Endothelial cell of hepatic sinusoid (primary cell): ENCODE measurements at regions not wholly inside any gene's neighbourhood (a gene's known extent, or its start where the extent isn't known, plus 50 kb on each side); places are given as distances from the start of the nearest gene placed in this dataset.

Experiments
- in situ Hi-C: cut with HindIII; loops from 2 replicates; pipeline ENCODE4 v1.10.0; 2017; ENCODE audit warnings: low sequenced_read_pairs

- in situ Hi-C loops: no loop called here
Observed at GRCh38 chr3:147924755-147925154, 515.6 kb downstream of the ZIC1 start.

GRCh38 chr3:147925272-147925671, 516.1 kb downstream of the ZIC1 start:
- in situ Hi-C loops: no loop called here

GRCh38 chr3:147930232-147930807, 521.2 kb downstream of the ZIC1 start:
- in situ Hi-C loops: no loop called here

DNA sequence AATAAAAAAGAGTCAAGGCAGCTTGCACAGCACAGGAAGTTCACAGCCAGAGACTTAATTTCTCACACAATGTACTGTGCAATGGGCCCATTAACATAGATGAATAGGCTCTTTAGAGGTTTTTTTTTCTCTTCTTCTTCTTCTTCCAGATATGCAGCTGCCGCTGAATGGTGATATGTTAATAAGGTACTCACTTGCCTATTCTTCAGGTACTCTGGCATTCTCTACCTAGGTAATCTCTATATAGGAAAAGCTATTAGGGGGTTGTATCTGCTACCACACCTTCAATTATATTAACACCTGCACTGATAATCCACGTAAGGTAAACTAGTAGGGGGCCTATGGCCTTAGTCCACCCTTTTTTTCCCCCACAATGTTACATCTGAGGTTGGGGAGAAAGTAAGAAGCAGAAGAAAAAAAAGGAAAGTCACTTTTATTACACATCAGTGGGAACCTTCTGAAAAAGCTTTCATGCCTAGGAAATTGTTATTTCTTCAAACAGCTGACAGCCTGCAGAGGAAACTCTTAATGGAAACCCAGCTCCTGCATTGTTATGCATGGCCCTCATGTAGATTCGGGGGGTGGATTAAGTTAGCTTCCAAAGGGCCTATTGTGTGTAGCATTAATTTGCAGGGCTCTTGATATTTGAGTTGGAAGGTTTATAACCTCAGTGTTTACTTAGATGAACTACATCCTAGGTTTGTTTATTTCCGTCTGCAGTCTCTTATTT, 525.5 kb downstream of the ZIC1 start:
- in situ Hi-C loops: no loop called here

DNA sequence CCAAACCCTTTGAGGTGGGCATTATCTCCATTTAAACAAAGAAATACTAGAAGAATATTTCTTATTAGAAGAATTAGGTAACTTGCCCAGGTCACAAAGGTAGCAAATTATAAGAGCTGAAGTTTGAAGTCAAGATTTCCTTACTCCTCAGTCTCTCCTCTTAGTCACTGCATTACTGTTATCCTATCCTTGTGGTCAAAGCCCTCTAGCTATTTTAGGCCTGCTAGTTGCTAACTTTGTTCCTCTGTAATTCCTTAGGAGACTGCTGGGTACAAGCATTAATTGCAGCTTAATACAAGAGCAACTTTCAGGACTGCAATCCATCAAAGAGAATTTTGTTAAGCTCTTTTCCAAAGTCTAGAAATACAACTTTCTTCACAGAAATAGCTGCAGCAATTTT, 528.2 kb downstream of the ZIC1 start:
- in situ Hi-C loops: no loop called here

DNA sequence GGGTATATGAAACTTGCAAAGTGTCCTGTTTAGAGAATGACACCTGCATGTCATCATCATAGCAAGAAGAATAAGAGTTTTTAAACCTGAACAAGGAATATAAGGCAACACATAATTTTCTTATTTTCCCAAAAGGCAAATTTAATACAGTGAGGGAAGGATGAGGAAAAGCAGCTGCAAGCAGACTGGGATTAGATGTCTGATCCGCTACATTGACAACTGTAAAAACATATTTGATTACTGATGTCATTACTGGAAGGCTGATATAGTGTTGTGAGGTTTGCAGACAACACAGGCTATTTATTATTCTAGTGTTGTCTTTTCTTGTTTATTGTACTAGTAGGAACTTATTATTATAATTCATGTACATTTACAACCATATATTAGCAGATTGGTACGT, 528.7 kb downstream of the ZIC1 start:
- in situ Hi-C loops: no loop called here

- in situ Hi-C loops: no loop called here
Observed at GRCh38 chr3:147939425-147939824, 530.3 kb downstream of the ZIC1 start.

DNA sequence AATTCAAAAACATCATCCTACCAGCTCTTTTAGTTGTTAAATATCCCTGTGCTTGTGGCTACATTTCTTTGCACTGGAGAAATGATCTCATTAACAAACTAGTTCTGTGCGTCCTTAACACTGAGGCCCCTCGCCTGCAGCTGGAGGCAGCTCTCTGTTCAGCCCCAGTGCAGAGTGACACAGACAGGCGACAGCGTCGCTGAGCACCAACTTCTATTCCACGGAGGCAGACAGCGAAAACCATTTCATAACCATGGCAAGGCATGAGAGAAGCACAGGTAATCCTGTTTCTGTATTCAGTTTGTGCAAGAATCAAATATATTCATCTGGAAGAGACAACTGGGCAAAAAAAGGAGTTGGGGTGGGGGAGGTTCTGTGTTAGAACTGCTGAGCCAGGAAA, 530.7 kb downstream of the ZIC1 start:
- in situ Hi-C loops: no loop called here

GRCh38 chr3:147940405-147941193, 531.4 kb downstream of the ZIC1 start:
- in situ Hi-C loops: no loop called here

DNA sequence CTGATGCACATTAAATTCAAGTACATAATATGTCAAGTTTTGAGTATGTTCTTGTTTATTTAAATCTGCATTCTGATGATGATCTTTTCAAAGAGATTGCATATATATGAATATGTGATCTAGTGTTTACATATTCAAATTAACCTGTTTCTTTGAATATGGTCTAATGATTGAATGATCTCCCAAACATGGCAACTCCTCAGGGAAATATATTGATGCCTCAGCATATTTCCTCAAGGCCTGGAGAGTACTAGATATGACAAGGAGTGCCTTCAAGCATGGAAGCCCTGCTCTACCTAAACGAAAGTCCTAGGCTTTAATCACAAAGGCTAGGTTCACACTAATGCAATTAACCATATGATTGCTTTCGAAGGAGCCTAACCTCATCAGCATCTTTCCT, 532.8 kb downstream of the ZIC1 start:
- in situ Hi-C loops: no loop called here

DNA sequence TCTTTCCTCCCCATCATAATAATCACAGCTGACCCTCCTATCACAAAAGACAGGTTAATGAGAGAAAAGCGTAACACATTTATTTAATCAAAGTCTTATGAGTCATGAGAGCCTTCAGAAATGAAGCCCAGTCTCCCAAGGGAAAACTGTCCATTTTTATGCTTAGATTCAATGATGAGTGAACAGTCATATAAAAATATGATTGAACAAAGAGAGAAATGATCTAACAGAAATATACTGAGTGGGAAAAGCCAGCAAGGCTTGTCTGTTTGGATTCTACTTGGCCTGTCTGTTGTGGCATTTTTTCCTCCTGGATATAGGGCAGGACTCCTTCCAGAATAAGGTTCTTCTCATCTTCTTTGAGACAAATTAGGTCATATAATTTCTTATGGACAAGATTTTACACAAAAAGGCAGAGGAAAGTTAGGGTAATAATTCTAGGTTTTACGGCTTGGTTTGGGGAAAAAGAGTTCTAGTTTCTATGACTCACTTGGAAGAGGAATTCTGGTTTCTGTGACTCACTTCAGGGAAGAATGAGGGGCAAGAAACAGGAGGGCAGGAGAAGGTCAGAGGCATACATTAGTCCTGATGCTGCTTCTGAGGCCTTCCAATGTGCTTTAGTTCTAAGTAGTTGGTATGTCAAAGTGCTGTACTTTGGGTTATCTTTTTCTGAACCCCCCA, 534.2 kb downstream of the ZIC1 start:
- in situ Hi-C loops: no loop called here

GRCh38 chr3:147945968-147946519, 536.9 kb downstream of the ZIC1 start:
- in situ Hi-C loops: no loop called here

GRCh38 chr3:147956615-147957014, 547.5 kb downstream of the ZIC1 start:
- in situ Hi-C loops: no loop called here

GRCh38 chr3:147958754-147959153, 549.6 kb downstream of the ZIC1 start:
- in situ Hi-C loops: no loop called here

GRCh38 chr3:147960786-147961185, 551.6 kb downstream of the ZIC1 start:
- in situ Hi-C loops: no loop called here

DNA sequence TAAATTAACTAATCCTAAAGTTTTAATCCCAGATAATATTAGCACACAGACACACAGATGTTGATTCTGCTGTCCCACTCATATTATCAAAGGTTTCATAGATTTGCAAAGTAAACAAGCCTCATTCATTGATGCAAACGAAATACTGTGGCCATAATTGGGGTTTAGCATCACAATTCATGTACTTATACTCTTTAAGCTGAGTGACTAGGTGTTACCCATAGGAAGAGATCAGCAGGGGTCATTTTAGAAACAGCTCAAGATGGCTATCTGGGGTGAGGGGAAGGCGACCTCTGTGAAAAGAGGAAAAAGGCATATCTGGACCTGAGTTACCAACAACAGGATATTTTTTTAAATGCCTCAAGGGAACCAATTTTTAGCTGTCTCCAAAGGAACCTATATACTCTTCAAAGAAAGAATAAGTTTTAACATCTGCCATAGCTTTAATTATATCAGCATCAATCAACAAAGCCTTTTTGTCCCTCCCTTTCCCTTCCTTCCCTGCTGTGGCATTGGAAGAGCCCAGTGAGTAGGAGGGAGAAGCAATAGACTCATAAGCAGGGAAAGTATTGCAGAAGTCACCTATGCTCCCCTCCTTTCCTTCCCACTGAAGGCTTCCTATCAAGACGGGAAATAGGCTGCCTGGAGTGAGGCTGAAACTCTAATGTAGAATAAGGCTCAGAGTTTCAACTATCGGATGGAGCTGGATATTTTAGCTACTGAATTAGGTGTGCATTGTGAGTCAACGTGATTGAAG, 553.4 kb downstream of the ZIC1 start:
- in situ Hi-C loops: no loop called here

GRCh38 chr3:147963711-147964110, 554.5 kb downstream of the ZIC1 start:
- in situ Hi-C loops: no loop called here

DNA sequence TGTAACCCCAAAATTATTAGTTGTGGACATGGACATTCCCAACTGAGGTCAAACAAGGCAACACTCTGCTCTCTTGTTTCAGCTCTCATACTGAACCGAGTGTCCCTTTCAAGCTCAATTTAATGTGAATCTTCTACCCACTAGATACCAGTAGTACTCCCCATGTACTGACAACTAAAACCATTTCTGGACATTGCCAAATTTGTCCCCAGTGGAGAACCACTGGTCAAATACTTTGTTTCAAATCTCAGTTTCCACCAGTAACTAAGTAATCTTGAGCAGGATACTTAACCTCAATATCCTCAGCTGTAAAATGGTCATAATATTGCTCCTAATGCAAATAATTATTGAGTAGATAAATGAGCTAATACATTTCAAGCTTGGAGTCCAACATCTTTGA, 566.0 kb downstream of the ZIC1 start:
- in situ Hi-C loops: no loop called here

- in situ Hi-C loops: no loop called here
Observed at GRCh38 chr3:147977001-147977400, 567.8 kb downstream of the ZIC1 start.

GRCh38 chr3:147987549-147987948, 578.4 kb downstream of the ZIC1 start:
- in situ Hi-C loops: no loop called here
